Kidney (tissue), 13 donors: ENCODE measurements at regions not wholly inside any gene's neighbourhood (a gene's known extent, or its start where the extent isn't known, plus 50 kb on each side); places are given as distances from the start of the nearest gene placed in this dataset.

Experiments used
- DNase-seq, 5 donors: peaks; one replicate each; pipeline ENCODE4 v3.0.0-alpha.2; 2013 to 2020
- FAIRE-seq: peaks from 2 replicates; lab custom pipeline; 2012; peaks lifted over from hg19 to GRCh38; lab: Jason Lieb, UNC
- H3K27ac ChIP-seq, 2 donors: one replicate each; pipeline ENCODE4 v1.7.0; 2013; ENCODE audit warnings: low read depth in 2 of 2, low read length in 2 of 2, inconsistent platforms in 1 of 2
- H3K27me3 ChIP-seq: one replicate; pipeline ENCODE4 v1.7.1; 2013; ENCODE audit warnings: low read length, inconsistent platforms; ENCODE audit not compliant: control insufficient read depth, insufficient read depth
- H3K36me3 ChIP-seq, 3 donors: one replicate each; pipeline versions ENCODE4 v1.7.0 to v1.7.1; 2013; ENCODE audit warnings: low read length in 3 of 3, control low read depth in 1 of 3, inconsistent platforms in 1 of 3; ENCODE audit not compliant: insufficient read depth in 3 of 3, control insufficient read depth in 2 of 3
- H3K4me1 ChIP-seq, 3 donors: one replicate each; pipeline versions ENCODE4 v1.7.0 to v1.7.1; 2013; ENCODE audit warnings: low read length in 3 of 3, inconsistent platforms in 1 of 3, low read depth in 1 of 3; ENCODE audit not compliant: control insufficient read depth in 2 of 3, insufficient read depth in 2 of 3
- H3K4me3 ChIP-seq, 3 donors: one replicate each; pipeline versions ENCODE4 v1.7.0 to v1.8.1; 2013; ENCODE audit warnings: low read length in 3 of 3, control low read depth in 1 of 3, inconsistent platforms in 1 of 3
- H3K9ac ChIP-seq, 3 donors: one replicate each; pipeline versions ENCODE4 v1.7.0 to v1.7.1; 2013; ENCODE audit warnings: low read length in 3 of 3, control low read depth in 1 of 3, inconsistent platforms in 1 of 3
- H3K9me3 ChIP-seq, 3 donors: one replicate each; pipeline versions ENCODE4 v1.7.0 to v1.7.1; 2013; ENCODE audit warnings: low read length in 3 of 3, control low read depth in 1 of 3, inconsistent platforms in 1 of 3; ENCODE audit not compliant: control insufficient read depth in 2 of 3, insufficient read depth in 1 of 3
- CTCF ChIP-seq: IDR thresholded peaks from 3 replicates; pipeline ENCODE4 v1.5.1; 2012; ENCODE audit warnings: mild to moderate bottlenecking, moderate library complexity, borderline replicate concordance; ENCODE audit not compliant: insufficient read depth; ENCODE audit errors: extremely low read depth
- intact Hi-C: fragments of 100-400 bp; cut with DNase I; formaldehyde crosslinking; loops from one replicate; pipeline ENCODE4 v1.11.1; 2022
- donor health status: control.
- donor health status: control.
- donor health status: control.
- donor health status: control.
- donor health status: control.
- donor health status: DM: yes; HTN: yes; CAD: no.
- donor health status: Normal renal cell carcinoma (clear cell type).

DNA sequence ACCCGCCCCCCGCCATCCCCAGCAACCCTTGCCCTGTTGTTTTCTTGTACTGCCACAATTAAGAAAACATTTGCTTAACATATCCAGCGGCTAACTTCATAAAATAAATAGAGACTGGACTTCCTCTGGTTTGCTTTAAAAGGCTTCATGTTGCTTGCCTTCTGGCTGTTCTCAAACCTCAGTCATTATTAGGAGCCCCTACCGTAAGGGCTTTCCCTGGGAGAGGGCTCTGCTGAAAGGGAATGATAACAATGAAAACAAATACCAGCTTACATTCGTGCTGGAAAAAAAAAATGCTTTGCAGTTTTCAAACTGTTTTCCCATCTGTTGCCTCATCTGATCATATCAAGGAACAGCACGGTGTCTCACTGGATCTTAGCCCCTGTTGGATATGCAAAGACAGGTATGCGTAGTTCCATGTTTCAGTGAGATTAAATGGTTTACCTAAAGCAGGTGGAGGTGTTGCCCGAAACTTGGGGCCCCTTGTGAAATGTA lies 77.2 kb upstream of the VGLL4 start:
- Histone ChIP-seq H3K27ac (peak overlapping the region; percentile 91 to 96), H3K4me1 (peaks cover 0 to 6% (median 0%) of the 10 kb centered on the region in 3 donors), H3K4me3 (peak overlapping the region in 2 of 3 donors; percentile 60 to 82), H3K9ac (peak overlapping the region in 2 of 3 donors; percentile 22 to 31), H3K9me3 (no peaks in the 10 kb centered on the region), H3K27me3 (no peaks in the 10 kb centered on the region), H3K36me3 (no peaks in the 10 kb centered on the region)
- FAIRE-seq (no peak), DNase-seq (no peak)
- intact Hi-C loops = no loop called here
- TF ChIP-seq CTCF = no peak

DNA sequence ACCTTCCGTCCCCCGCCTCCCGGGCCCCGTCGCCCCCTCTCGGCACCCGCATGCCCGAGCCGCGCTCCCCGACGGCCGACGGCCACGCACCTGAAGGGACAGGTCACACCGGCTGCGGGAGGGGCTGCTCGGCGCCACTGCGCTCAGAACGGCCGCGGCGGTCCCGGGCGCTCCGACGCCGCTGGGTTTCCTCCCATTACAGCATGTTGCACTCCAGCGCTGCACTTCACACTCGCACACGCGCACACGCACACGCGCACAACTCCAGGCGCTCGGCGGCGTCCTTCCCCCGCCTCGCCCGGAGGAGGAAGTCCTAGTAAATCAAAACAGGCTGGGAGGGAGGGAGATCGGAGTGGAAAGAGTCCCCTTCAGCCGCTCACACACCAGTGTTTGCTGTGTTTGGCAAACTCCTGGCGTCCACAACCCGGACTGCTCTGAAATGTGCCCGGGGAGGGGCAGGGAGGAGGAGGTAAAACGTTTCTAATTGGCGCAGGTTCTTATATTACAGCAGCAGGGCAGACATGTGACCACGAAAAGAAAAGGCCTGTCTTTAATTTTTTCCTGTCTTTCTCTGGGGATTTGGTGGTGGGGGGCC lies 76.7 kb upstream of the VGLL4 start:
- H3K36me3 ChIP-seq = no peaks in the 10 kb centered on the region
- intact Hi-C loops = no loop called here
- H3K4me3 ChIP-seq = peak overlapping the region; percentile 60 to 82 (median 79)
- peak overlapping the region; percentile 91 to 96 for H3K27ac ChIP-seq
- no peaks in the 10 kb centered on the region for H3K27me3 ChIP-seq
- FAIRE-seq = no peak
- H3K4me1 ChIP-seq = peaks cover 0 to 6% (median 0%) of the 10 kb centered on the region in 3 donors
- no peaks in the 10 kb centered on the region for H3K9me3 ChIP-seq
- peak overlapping the region; percentile 11 to 66 (median 31) for H3K9ac ChIP-seq
- DNase-seq = peak; percentile 86 to 96 (median 92)
- TF ChIP-seq CTCF = no peak

DNA sequence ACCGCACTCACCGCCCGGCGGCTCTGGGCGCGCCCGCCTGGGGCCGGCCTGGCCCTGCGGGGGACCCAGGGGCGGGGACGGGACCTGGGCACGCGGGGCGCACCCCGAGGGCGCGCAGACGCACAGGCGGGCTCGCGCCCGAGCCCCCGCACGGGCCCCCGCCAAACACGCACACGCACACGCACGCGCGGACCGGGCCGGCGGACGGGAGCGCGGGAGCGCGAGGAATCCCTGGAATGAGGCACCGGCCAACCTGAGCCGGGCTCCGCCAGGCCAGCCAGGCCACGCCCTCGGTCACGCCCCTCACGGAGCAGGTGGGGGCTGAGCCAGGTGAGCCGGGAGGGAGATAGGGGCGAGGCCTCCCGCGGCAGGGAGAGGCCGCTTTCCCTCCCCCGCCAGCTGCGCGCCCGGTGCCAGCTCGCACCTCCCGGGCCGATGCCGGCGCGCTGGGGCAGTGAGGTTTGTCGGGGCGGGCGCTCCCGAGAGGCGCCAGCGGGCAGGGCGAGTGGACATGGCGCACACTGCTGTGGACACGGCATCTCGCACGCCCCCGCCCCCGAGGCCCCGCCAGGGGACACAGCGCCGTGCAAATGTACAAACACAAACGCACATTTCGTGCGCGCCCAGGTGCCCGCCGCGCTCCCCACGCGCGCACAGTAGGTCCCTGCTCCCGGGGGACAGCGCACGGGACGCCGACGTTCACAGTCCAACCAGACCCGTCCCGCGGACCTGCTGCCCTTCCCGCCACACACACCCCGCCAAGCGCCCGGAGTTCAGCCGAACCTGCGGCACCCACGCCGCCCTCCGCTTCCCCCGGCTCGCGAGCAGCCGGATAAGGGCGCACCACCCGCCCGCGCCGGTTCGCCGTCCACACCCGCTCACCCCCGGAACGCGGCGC lies 75.9 kb upstream of the VGLL4 start:
- no peak for FAIRE-seq

More for the DNA sequence above, 75.9 kb upstream of the VGLL4 start:
- intact Hi-C loops = no loop called here
- Histone ChIP-seq H3K27me3 (no peaks in the 10 kb centered on the region), H3K36me3 (no peaks in the 10 kb centered on the region), H3K9ac (peak overlapping the region in 2 of 3 donors; percentile 1 to 57), H3K4me1 (peaks cover 0 to 6% (median 0%) of the 10 kb centered on the region in 3 donors), H3K4me3 (peak overlapping the region; percentile 41 to 90 (median 82)), H3K27ac (peak overlapping the region; percentile 91 to 96), H3K9me3 (no peaks in the 10 kb centered on the region)
- no peak for TF ChIP-seq CTCF
- peak; percentile 93 to 96 (median 94) for DNase-seq
